ENCODE measurements at regions not wholly inside any gene's neighbourhood (a gene's known extent, or its start where the extent isn't known, plus 50 kb on each side); places are given as distances from the start of the nearest gene placed in this dataset.

DNA sequence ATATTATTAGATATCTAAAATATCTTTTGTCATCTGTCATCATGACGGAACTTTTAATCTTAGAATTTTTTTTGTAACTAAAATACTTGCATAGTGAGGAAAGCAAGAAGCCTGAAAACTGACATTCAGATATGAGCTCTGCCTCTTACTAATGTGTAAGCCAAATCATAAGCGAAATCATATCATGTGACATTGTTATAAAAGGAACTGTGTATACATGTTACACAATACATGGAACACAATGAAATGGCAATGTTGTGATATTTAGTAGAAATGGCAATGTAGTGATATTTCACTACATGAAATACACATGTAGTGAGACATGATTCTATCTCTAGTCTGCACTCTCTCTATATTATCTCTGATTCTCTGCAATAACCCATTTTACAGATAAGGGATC lies 1016.4 kb upstream of the PIK3C3 start:
- TF ChIP-seq, protein P1, sequence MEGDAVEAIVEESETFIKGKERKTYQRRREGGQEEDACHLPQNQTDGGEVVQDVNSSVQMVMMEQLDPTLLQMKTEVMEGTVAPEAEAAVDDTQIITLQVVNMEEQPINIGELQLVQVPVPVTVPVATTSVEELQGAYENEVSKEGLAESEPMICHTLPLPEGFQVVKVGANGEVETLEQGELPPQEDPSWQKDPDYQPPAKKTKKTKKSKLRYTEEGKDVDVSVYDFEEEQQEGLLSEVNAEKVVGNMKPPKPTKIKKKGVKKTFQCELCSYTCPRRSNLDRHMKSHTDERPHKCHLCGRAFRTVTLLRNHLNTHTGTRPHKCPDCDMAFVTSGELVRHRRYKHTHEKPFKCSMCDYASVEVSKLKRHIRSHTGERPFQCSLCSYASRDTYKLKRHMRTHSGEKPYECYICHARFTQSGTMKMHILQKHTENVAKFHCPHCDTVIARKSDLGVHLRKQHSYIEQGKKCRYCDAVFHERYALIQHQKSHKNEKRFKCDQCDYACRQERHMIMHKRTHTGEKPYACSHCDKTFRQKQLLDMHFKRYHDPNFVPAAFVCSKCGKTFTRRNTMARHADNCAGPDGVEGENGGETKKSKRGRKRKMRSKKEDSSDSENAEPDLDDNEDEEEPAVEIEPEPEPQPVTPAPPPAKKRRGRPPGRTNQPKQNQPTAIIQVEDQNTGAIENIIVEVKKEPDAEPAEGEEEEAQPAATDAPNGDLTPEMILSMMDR (IDR thresholded peaks at IDR 0.05; ENCODE audit: low read depth, low read length): no peak
- TF ChIP-seq POLR2A (IDR thresholded peaks at IDR 0.05; ENCODE audit: extremely low read depth, insufficient read length): no peak
- DNase-seq (ENCODE audit: low read depth): no peak
- H3K4me3 ChIP-seq (ENCODE audit: low read depth, low read length): no peak overlapping the region

DNA sequence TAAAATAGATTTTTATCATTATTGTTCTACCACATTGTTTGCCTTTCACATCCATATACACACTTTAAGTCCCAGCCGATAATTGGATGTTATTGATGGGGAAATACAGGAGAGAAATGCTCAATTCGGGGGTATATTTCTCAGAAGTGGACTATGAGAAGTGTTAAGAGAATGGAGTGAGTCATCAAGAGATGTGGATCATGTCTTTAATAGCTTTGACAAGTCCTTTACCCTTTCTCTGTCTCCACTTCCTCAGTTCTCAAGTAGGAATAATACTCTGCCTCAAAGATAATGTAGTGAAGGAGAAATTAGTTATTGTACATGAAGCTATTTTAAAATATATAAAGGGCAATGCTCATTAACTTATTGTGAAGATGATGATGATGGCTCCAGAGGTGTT lies 1017.6 kb upstream of the PIK3C3 start:
- no peak for DNase-seq (ENCODE audit: low read depth)

DNA sequence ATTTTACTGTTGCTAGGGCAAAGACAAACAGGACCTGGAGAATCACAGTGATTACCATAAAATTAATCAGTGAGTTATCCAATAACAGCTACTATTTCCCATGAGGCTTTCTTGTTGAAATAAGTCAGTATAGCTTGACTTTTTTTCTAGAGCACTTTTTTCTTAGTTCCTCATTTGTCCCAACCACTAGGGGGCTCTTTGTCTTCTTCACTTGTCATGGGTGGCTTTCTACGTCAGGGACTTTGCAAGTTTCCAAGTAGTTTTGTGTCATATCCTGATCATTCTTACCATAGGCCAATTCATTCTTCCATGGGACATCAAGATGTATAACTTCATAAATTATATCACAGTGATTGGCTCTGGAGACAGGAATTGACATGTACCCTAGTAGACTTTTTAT lies 1019.6 kb upstream of the PIK3C3 start:
- TF ChIP-seq, protein P1 (IDR thresholded peaks at IDR 0.05; ENCODE audit: low read depth, low read length): peak; percentile 60
- TF ChIP-seq, protein P2, sequence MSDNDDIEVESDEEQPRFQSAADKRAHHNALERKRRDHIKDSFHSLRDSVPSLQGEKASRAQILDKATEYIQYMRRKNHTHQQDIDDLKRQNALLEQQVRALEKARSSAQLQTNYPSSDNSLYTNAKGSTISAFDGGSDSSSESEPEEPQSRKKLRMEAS (IDR thresholded peaks at IDR 0.05; ENCODE audit: low read depth, low read length): no peak
- peak; percentile 55 for DNase-seq (ENCODE audit: low read depth)
- no peak overlapping the region for H3K4me3 ChIP-seq (ENCODE audit: low read depth, low read length)

More for the DNA sequence above, 1017.6 kb upstream of the PIK3C3 start:
- TF ChIP-seq MYC (IDR thresholded peaks at IDR 0.05; ENCODE audit: low read depth, low read length): no peak
- TF ChIP-seq, protein P2 (IDR thresholded peaks at IDR 0.05; ENCODE audit: low read depth, low read length): no peak
- TF ChIP-seq, protein P1 (IDR thresholded peaks at IDR 0.05; ENCODE audit: low read depth, low read length): no peak
- TF ChIP-seq POLR2A (IDR thresholded peaks at IDR 0.05; ENCODE audit: extremely low read depth, insufficient read length): no peak
- no peak overlapping the region for H3K4me3 ChIP-seq (ENCODE audit: low read depth, low read length)

DNA sequence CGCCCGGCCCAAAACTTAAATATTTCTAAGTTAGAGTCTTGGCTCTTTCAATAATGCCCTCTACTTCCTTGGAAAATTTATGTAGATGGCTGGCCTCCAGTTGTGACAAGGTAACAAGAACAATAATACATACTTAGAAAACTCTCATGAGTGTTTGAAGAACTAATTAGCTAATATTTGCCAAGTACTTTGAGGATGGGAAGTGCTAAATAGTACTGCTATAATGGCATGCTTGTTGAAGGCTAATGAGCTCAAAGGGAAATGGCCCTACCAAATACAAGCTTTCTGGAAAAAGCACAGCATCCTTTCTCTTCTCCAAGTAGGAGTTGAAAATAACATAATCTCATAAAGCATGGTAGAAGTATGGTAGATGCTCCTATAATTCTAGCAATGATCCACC lies 1022.2 kb upstream of the PIK3C3 start:
- no peak for DNase-seq (ENCODE audit: low read depth)
- no peak overlapping the region for H3K4me3 ChIP-seq (ENCODE audit: low read depth, low read length)
- TF ChIP-seq POLR2A (IDR thresholded peaks at IDR 0.05; ENCODE audit: extremely low read depth, insufficient read length): no peak
- no peak for TF ChIP-seq MYC (IDR thresholded peaks at IDR 0.05; ENCODE audit: low read depth, low read length)

GRCh38 chr18:40930211-40930882 lies 1024.7 kb upstream of the PIK3C3 start:
- DNase-seq (ENCODE audit: low read depth): no peak
- H3K4me3 ChIP-seq (ENCODE audit: low read depth, low read length): no peak overlapping the region
- TF ChIP-seq, protein P1 (IDR thresholded peaks at IDR 0.05; ENCODE audit: low read depth, low read length): no peak
- TF ChIP-seq, protein P2 (IDR thresholded peaks at IDR 0.05; ENCODE audit: low read depth, low read length): no peak
- TF ChIP-seq MYC (IDR thresholded peaks at IDR 0.05; ENCODE audit: low read depth, low read length): no peak

GRCh38 chr18:40929399-40929798 lies 1025.6 kb upstream of the PIK3C3 start:
- no peak for DNase-seq (ENCODE audit: low read depth)

More at GRCh38 chr18:40929399-40929798, 1025.6 kb upstream of the PIK3C3 start:
- TF ChIP-seq, protein P1 (IDR thresholded peaks at IDR 0.05; ENCODE audit: low read depth, low read length): no peak
- TF ChIP-seq MYC (IDR thresholded peaks at IDR 0.05; ENCODE audit: low read depth, low read length): no peak
- no peak for TF ChIP-seq POLR2A (IDR thresholded peaks at IDR 0.05; ENCODE audit: extremely low read depth, insufficient read length)
- TF ChIP-seq, protein P2 (IDR thresholded peaks at IDR 0.05; ENCODE audit: low read depth, low read length): no peak
- H3K4me3 ChIP-seq (ENCODE audit: low read depth, low read length): no peak overlapping the region
